ENCODE measurements at regions not wholly inside any gene's neighbourhood (a gene's known extent, or its start where the extent isn't known, plus 50 kb on each side); places are given as distances from the start of the nearest gene placed in this dataset.

DNA sequence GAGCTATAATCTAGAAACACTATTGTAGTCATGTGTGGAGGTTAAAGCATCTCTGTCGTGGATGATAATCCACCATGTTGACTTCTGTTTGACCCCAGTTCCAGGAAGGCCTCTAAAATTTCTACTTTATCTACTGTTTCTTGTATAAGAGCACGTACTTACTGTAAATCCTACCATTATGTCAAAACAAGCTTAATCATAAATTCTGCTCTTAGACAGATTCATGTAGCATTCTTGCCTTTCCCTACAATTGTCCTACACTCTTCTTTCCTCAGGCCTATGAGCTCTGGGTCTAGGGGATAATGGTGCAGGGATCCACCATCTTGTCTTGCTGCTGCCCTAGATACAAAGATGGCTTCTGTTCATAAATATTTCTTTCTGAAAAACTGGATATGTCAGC, 2594.3 kb downstream of the ARAP2 start:
- TF ChIP-seq, protein P1, sequence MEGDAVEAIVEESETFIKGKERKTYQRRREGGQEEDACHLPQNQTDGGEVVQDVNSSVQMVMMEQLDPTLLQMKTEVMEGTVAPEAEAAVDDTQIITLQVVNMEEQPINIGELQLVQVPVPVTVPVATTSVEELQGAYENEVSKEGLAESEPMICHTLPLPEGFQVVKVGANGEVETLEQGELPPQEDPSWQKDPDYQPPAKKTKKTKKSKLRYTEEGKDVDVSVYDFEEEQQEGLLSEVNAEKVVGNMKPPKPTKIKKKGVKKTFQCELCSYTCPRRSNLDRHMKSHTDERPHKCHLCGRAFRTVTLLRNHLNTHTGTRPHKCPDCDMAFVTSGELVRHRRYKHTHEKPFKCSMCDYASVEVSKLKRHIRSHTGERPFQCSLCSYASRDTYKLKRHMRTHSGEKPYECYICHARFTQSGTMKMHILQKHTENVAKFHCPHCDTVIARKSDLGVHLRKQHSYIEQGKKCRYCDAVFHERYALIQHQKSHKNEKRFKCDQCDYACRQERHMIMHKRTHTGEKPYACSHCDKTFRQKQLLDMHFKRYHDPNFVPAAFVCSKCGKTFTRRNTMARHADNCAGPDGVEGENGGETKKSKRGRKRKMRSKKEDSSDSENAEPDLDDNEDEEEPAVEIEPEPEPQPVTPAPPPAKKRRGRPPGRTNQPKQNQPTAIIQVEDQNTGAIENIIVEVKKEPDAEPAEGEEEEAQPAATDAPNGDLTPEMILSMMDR (conservative IDR thresholded peaks at IDR 0.05; ENCODE audit: low read length) = no peak
- no peak for TF ChIP-seq EZH2phosphoT487 (IDR thresholded peaks at IDR 0.05; ENCODE audit: borderline replicate concordance, low read depth, low read length)
